Astrocyte of the cerebellum (primary cell): ENCODE measurements at regions not wholly inside any gene's neighbourhood (a gene's known extent, or its start where the extent isn't known, plus 50 kb on each side); places are given as distances from the start of the nearest gene placed in this dataset.

Experiments
- DNase-seq: peaks from one replicate; pipeline ENCODE4 v3.0.0-alpha.2; 2011; ENCODE audit warnings: low read depth
- H3K4me3 ChIP-seq: 2 replicates; pipeline ENCODE4 v1.5.1; 2011; ENCODE audit warnings: mild to moderate bottlenecking, low read depth, low read length, moderate library complexity
- in situ Hi-C: cut with HindIII; loops from 2 replicates; pipeline ENCODE4 v1.10.0; 2017; ENCODE audit warnings: low sequenced_read_pairs
- TF ChIP-seq, protein P1 (sequence below): IDR thresholded peaks from 2 replicates; pipeline ENCODE4 v1.5.1; 2012; ENCODE audit warnings: low read length, low read depth, moderate library complexity, mild to moderate bottlenecking; ENCODE audit errors: missing control alignments

GRCh38 chr1:233794863-233795262 lies 109.6 kb upstream of the SLC35F3 start:
- TF ChIP-seq, protein P1, sequence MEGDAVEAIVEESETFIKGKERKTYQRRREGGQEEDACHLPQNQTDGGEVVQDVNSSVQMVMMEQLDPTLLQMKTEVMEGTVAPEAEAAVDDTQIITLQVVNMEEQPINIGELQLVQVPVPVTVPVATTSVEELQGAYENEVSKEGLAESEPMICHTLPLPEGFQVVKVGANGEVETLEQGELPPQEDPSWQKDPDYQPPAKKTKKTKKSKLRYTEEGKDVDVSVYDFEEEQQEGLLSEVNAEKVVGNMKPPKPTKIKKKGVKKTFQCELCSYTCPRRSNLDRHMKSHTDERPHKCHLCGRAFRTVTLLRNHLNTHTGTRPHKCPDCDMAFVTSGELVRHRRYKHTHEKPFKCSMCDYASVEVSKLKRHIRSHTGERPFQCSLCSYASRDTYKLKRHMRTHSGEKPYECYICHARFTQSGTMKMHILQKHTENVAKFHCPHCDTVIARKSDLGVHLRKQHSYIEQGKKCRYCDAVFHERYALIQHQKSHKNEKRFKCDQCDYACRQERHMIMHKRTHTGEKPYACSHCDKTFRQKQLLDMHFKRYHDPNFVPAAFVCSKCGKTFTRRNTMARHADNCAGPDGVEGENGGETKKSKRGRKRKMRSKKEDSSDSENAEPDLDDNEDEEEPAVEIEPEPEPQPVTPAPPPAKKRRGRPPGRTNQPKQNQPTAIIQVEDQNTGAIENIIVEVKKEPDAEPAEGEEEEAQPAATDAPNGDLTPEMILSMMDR, result no peak
- no peak overlapping the region for H3K4me3 ChIP-seq
- in situ Hi-C loops, result no loop called here
- DNase-seq, result no peak

- TF ChIP-seq, protein P1, result no peak
- in situ Hi-C loops, result no loop called here
- no peak for DNase-seq
- no peak overlapping the region for H3K4me3 ChIP-seq
These were observed 108.2 kb upstream of the SLC35F3 start for GRCh38 chr1:233796146-233796783.

- no peak for DNase-seq
- TF ChIP-seq, protein P1, result no peak
- no peak overlapping the region for H3K4me3 ChIP-seq
- in situ Hi-C loops, result no loop called here
These were observed 101.9 kb upstream of the SLC35F3 start for GRCh38 chr1:233802611-233803010.

- in situ Hi-C loops, result no loop called here
- TF ChIP-seq, protein P1, result no peak
- no peak for DNase-seq
- H3K4me3 ChIP-seq, result no peak overlapping the region
These were observed 98.7 kb upstream of the SLC35F3 start for GRCh38 chr1:233805786-233806185.

- in situ Hi-C loops, result no loop called here
- H3K4me3 ChIP-seq, result no peak overlapping the region
- TF ChIP-seq, protein P1, result no peak
- no peak for DNase-seq
These were observed 89.1 kb upstream of the SLC35F3 start for GRCh38 chr1:233815357-233815756.

- in situ Hi-C loops, result no loop called here
- no peak for DNase-seq
- no peak overlapping the region for H3K4me3 ChIP-seq
- TF ChIP-seq, protein P1, result no peak
These were observed 88.6 kb upstream of the SLC35F3 start for GRCh38 chr1:233815865-233816264.
